Forelimb muscle (tissue), 1 donor: ENCODE measurements at regions not wholly inside any gene's neighbourhood (a gene's known extent, or its start where the extent isn't known, plus 50 kb on each side); places are given as distances from the start of the nearest gene placed in this dataset.
"Not testable (repeated sequence)": the region's sequence is repeated elsewhere in the genome, so short reads cannot be mapped to it uniquely, and the experiment has no call there.

Experiments
- DNase-seq: peaks from one replicate; pipeline ENCODE4 v3.0.0-alpha.2; 2013; ENCODE audit warnings: low read depth

DNA sequence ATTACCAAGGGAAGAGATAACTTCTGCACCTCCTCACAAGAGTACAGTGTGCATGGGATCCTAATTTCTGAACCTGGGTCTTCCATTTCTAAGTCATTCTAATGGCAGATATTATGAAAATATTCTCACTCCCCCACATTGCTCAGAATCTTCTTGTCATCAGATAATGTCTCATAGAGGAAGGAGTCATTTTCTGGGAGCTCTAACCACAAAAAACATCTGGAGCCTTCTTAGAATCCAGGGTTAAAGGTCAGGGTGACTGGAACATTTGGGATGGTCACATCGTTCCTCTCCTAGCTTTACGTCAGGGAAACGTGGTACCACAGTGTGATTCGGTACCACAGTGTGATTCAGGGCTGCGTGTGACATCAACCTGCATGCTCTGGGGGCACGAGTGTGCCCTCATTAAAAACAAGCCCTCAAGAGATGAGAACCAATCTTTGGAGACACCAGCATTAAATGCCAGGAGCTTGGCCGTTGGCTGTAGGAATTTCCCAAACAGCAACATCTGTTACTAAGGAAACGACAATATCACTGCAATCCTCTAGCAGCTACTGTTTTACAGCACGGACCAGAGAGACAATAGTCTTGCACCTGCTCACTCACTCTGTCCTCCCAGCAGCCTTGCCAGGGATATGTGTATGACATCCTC lies 179.1 kb downstream of the PSMG1 start:
- no peak for DNase-seq

DNA sequence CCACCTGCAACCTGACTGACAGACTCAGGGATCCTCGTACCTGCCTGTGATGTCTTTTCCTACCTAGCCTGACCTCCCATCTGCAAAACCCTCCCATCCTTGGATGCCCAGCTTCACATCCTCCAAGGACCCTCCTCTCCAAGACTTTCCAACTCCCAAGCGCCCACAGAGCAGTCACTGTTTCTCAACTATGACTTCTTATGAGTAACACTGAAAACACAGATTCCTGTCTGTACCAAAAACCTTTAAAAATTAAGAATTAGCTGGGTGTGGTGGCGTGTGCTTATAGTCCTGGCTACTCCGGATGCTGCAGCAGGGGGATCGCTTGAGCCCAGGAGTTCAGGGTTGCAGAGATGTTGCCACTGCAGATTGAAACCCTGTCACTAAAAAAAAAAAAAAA lies 181.9 kb downstream of the PSMG1 start:
- no peak for DNase-seq

DNA sequence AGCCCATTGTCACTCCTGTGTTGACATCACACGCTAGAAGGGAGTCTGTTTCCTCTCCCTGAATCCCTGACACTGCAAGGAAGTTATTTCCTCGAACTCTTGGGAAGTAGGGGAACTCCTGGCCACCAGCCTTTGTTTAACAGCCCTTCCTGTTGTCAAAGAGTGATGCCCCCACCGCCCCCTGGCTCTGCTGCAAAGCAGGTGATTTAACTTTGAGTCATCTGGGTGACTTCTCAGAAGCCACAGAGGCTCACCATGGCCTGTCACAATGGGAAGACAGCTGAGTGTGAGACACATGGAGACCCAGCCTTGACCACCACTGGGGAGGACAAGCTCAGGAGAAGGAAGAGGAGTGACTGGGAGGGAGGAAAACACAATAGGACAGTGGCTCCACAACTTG lies 182.8 kb downstream of the PSMG1 start:
- no peak for DNase-seq

DNA sequence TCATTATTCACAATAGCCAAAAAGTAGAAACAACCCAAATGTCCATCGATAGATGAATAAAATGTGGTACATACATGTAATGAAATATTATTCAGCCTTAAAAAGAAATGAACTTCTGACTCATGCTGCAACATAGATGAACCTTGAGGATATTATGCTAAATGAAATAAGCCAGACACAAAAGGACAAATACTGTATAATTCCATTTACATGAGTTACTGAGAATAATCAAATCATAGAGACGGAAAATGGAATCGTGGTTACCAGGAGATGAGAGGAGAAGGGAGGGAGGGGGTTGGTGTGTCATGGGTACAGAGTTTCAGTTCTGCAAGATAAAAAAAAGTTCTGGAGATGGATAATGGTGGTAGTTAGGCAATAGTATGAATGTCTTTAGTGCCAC lies 184.1 kb downstream of the PSMG1 start:
- DNase-seq: no peak

DNA sequence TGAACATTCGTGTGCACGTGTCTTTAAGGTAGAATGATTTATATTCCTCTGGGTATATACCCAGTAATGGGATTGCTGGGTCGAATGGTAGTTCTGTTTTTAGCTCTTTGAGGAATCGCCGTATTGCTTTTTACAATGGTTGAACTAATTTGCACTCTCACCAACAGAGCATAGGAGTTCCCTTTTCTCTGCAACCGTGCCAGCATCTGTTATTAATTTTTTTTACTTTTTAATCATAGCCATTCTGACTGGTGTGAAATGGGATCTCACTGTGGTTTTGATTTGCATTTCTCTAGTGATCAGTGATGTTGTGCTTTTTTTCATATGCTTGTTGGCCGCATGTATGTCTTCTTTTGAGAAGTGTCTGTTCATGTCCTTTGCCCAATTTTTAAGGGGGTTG lies 185.0 kb downstream of the PSMG1 start:
- not testable (repeated sequence) for DNase-seq

DNA sequence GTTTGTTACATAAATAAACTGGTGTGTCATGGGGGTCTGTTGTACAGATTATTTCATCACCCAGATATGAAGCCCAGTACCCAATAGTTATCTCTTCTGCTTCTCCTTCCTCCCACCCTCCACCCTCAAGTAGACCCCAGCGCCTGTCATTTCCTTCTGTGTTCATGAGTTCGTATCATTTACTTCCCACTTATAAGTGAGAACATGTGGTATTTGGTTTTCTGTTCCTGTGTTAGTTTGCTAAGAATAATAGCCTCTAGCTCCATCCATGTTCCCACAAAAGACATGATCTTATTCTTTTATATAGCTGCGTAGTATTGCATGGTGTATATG lies 185.4 kb downstream of the PSMG1 start:
- not testable (repeated sequence) for DNase-seq

DNA sequence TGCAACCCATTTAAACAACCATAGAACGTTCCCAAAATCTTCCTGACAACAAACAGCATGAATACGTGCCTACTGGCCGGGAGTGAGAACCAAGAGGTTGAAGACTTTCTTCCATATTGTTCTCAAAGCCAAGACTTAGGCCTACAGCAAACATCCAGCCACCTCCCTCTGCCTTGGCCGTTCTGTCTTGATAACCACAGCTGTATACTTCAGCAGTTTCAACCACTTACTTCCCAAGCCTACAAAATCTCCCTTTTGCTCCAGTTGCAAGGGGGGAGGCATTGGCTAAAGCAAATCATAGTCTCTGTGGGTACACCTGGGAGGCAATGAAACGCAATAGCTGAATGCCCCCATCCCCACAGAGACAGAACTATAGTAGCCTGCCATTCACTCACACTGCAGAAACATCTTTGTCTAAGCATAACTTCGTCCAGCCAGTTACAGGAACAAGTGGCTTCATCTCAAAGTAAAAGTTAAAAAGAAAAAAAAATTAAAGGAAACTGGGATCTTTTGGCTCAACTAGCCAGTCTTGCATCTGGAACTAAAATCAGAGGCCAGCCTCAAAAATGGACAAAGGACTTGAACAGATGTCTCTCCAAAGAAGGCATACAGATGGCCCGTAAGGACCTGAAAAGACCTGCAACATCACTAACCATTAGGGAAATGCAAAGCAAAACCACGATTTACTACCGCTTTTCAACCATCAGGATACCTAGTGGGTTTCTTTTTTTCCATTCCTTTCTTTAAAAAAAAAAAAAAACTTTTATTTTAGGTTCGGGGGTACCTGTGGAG lies 186.0 kb downstream of the PSMG1 start:
- no peak for DNase-seq

DNA sequence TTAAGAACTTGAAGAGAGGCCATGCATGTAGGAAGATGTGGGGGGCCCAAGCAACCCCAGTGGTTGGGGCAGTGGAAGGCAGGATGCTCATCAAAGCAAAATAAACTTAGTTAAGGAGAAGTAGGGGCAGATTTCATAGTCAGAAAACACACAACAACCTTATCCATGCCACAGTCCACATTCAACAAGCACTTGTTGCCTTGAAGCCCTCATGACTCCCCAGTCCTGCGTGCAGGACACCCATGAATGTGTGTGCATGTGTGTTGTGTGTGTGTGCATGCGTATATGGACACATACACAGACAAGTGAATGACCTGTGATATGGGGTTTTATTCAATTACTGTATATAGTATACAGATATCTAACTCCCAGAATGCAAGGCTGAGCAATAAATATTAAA lies 186.9 kb downstream of the PSMG1 start:
- DNase-seq: no peak

DNA sequence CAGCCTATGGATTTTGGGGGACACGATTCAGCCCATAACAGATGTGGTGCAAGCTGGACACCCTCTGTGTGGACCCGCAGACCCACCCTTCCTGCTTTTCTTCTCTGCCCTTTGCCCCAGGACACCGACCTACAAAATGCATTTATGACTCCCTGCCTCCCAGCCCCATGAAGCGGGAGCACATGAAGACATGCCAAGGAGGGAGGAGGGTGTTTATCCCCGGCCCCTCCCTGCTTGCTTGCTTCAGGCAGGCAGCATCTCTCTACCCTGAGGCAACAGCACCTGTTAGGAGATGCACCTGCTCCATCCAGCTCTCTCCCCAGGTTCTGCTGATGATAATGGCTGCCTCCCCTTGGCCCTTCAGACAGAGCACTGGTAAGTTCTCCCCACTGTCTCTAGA lies 187.5 kb downstream of the PSMG1 start:
- no peak for DNase-seq

DNA sequence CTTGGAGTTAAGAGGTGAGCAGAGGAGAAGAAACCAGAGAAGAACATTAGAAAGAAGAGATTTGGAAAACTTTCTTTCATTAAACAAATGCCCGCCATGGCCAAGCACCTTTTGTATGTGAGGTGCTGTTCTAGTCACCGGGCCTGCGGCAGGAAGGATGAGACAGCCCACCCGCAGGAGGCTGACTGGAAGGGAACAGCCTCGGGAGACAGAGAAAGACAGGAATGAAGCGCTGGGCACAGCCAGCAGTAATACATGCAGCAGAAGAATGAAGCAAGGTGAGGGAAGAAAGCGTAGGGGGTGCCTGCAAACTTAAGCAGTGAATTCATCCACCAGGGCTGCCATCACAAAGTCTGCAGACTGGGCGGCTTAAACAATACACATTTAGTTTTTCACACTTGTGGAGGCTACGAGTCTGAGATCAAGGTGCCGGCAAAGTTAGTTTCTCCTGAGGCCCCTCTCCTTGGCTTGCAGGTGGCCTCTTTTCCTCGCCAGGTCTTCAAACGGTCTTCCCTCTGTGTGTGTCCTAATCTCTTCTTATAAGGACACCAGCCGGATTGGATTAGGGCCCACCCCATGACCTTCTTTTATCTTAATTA lies 188.1 kb downstream of the PSMG1 start:
- no peak for DNase-seq

DNA sequence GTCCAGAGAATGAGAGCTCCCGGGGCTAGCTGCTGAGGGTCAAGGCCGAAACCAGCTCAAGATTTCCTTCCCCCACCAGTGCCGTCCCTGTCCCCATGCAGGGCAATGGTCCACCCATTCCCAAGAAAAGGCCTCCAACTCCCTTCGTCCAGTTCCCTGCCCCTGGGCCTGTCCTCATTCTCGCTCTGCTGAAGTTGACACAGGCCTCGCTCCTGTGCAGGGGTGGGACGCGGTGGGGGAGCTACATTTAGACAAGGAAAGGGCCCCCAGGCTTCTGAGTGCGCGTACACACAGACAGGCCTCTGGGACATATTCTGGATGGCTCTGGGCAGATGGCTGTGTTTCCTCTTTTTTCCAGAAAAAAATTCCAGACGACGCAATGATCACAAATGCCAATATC lies 188.3 kb downstream of the ETS2 start:
- DNase-seq: no peak

DNA sequence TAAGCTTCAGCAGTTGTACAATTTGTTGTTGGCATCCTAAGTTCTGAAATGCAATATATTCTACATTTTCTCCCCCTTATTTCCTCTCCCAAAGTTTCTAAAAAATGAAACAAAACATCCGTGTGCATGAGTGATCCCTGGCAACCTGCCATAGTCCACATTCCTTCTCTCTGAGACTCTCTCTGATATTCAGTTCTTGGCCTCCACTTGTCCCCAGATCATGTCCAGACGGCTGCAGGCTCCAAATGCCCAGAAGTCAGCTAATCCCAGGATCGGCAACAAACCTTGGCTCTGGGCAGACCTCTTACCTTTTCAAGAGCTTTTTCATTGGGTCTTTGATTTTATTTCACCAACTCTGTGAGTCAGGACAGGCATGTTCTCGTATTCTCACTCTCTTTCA lies 187.8 kb downstream of the ETS2 start:
- no peak for DNase-seq

DNA sequence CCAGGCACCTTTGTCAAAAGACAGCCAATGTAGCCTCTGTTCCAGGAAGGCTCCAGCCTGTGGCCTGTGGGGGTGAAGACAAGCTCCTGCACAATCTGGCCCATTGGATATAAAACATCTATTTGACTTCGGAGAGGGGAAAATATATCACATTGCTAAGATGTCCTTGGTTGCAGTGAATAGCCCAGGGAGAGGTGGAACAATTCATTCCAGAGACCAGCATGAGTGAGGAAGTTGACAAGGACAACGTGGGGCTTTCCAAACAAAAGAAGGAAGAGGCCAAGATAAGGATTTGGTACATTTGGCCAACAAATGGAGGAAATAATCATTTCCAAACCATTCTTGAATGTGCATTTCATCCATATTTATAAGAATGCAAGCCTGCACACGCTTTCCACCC lies 187.0 kb downstream of the ETS2 start:
- no peak for DNase-seq

DNA sequence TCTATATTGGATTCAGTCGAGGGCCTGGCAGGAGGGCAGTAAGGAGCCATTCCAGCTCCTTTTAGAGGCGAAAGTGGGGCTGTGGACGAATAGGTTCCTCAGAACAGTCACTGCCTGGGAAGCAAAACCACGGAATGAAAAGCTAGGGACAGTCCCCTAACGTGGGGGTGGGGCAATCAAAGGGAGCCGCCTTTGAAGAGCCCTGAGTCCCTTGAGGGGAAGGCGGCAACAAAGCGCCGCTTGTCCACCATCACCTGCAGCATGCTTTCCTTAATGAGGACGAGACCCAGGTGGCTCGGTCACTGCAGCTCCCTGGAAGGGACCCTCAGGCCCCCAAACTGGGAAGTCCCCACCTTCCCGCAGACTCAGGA lies 184.7 kb downstream of the ETS2 start:
- no peak for DNase-seq

DNA sequence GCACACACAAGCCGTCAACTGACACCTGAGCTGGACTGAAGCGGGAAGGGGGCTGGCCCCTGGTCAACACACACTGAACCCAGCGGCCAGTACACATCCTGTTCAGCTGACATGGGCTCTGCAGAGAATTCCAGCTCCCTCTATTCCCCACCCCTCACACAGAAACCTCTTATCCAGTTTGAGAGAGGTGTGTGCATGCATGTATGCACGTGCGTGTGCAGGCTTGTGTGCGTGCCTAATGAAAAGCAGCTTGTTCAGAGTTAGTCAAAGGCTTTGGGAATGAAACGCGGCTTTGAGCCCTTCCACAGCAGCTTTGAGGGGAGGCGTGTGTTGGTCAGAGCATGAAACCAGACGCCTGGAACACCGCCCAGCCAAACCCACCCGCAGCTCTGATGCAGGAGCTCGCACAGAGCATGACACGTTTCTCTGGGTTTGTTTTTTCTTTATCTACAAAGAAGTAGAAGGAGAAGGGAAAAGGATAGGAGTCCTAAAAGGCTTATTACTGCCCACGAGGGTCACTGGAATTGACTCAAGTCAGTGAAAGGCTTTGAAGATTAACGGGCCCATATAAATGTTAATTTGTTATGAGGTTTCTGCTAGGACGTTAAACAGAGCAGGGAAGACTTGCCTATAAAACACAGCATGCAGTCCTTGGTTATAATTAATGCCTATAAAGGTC lies 184.2 kb downstream of the ETS2 start:
- DNase-seq: no peak

DNA sequence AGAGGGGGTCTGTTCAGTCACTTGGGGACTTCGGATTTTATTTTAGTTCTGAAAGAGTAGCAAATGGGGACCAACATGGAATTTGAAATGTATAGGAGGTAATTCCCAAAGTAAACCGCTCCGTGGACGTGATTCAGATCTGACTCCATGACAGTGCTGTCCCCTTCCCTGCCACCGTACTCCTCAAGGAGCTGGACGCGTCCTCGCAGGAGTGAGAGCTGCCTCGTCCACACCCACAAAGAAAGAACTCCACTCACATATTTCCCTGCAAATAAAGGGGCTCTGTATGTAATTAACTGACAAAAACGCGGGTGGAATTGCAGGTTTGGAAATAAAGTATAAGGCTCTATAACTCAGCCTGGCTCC lies 183.6 kb downstream of the ETS2 start:
- no peak for DNase-seq

DNA sequence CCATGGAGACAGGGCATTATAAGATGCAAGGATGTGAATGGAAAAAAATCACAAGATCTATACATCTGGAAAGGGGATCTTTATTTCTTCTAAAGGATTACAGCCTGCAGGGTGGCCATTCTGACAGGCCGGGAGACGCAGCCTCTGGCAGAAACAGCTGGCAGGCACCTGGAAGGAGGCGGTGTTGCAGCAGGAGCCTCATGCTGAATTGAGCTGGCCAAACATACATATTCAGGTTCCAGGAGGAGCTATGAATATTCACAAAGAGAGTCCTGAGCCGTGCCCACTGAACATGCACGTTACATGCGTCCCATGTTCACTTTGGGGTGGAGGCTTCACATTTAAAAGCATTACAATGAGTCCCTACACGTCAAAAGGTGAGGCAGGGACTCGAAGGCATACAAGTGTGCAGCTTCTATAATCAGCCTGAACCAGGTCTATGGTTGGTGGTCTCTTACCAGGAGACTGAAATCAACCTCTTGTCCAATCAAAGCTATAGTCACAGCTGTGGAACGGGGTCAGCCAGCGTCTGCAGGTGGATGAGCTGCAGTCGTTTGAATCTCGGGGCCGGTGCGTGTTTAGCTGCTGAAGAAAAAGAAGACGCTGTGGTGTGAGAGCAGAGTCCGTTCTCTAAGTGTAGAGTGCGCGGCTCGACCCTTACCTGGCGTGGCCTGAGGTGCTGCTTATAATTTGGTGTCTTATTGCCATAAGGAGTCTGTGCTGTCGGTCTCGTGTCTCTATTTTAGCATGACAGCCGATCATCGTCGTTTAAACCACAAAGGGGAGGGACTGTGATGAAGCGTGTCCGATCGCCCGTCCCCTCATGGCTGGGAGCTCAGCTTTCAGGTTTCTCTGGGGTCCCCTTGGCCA lies 183.0 kb downstream of the ETS2 start:
- DNase-seq: no peak

DNA sequence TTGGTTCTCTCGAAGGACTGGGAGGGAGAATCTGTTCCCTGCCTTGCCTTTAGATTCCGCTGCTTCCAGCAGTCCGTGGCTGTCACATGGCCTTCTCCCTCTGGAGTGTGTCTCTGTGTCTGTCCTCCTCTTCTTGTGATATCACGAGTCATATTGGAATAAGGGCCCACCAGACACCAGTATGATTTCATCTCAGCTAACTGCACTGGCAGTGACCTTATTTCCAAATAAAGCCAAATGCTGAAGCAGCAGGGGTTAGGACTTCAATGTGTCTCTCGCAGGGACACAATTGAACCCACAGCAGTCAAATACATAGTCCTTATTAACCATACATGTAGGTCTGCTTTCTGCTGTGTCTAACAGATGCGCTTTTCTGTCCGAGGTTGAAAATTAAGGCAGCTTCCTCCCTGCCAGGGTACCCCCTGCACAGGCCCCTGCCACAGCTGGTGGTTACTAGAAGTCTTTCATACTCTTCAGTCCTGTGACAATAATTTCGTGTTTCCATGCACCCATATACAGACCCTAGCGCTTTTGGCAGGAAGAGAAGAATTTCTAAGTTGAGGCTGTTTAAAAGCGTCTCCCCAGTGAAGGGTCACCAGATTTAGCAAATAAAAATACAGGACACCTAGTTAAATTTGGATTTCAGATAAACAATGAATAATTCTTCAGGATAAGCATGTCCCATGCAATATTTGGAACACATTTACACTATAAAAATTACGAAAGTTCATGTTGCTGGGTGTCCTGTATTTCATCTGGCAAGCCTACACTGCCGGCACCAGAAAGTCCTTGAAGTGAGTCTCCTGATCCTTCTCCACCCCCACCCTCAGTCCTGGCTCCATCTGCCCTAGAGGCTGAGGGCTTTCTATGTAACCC lies 182.1 kb downstream of the ETS2 start:
- no peak for DNase-seq

DNA sequence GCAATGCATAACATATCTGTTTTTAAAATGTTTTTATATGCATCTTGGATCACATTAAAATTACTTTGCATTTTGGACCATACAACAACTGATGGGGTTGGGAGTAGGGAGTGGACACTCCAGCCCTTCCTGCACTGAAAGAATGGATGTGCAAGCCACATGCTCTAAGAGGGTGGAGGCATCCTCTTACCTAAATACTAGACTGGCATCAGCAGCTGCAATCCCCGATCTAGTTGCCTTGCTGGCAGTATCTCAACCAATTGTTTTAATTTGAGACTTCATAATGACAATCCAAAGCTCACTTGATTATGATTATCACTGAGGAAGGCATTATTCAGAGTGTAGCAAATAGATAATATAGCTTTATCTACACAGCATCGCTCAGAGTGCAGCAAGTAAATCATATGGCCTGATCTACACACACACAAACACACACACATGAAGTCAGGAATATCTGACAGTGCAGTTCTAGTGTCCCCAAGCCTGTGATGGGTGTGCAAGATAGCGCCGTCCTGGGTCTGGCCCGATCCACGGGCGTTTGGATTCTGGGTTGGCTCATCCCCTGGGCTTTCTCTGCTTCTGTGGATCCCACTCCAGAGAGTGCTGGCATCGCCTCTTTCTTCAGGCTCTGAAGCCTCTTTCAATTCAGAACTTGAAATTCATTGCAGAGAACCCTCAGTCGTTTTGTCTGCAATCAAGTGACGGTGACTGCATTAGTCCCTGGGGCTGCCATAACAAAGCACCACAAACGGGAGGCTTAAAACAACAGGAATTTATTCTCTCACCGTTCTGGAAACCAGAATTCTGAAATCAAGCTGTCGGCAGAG lies 181.3 kb downstream of the ETS2 start:
- no peak for DNase-seq

DNA sequence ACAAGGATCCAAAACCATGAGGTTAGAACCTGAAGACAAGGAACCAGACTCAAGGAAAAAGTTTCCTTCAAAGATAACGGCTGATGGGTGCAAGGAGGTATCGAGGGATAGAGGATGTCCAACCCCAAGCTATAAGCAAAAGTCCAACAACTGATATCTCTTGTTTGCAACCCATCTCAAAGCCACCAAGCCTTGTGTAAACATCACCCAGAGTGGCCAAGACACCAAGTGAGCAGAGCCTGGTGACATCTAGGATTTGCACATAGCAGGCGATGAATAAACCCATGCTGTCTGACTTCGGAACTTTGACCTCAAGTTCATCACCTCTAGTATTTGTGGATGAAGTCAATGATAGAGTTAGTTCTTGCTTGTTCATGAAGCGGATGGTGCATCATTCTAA lies 180.7 kb downstream of the ETS2 start:
- DNase-seq: no peak
